Trophoblast cell (in vitro differentiated cells and primary cell): ENCODE measurements at regions not wholly inside any gene's neighbourhood (a gene's known extent, or its start where the extent isn't known, plus 50 kb on each side); places are given as distances from the start of the nearest gene placed in this dataset.

Experiments
- DNase-seq, 2 donors: peaks; one replicate each; pipeline ENCODE4 v3.0.0-alpha.2; 2016
- H2AFZ ChIP-seq: 2 replicates; pipeline ENCODE4 v1.6.1; 2013; ENCODE audit warnings: low read length, moderate library complexity, mild to moderate bottlenecking; ENCODE audit not compliant: insufficient read depth, poor library complexity
- H2AK5ac ChIP-seq: 2 replicates; pipeline ENCODE4 v1.6.1; 2013; ENCODE audit warnings: mild to moderate bottlenecking, low read length
- H2BK120ac ChIP-seq: 2 replicates; pipeline ENCODE4 v1.6.1; 2013; ENCODE audit warnings: low read length, mild to moderate bottlenecking, moderate library complexity; ENCODE audit not compliant: insufficient read depth, poor library complexity
- H2BK12ac ChIP-seq: 2 replicates; pipeline ENCODE4 v1.6.1; 2013; ENCODE audit warnings: mild to moderate bottlenecking, low read length, moderate library complexity
- H2BK5ac ChIP-seq: 2 replicates; pipeline ENCODE4 v1.6.1; 2013; ENCODE audit warnings: low read length, low read depth, moderate library complexity, mild to moderate bottlenecking; ENCODE audit not compliant: poor library complexity
- H3K14ac ChIP-seq: 2 replicates; pipeline ENCODE4 v1.6.1; 2013; ENCODE audit warnings: mild to moderate bottlenecking, low read length
- H3K18ac ChIP-seq: 2 replicates; pipeline ENCODE4 v1.6.1; 2013; ENCODE audit warnings: mild to moderate bottlenecking, low read length
- H3K23ac ChIP-seq: 2 replicates; pipeline ENCODE4 v1.6.1; 2013; ENCODE audit warnings: low read length
- H3K27ac ChIP-seq: 2 replicates; pipeline ENCODE4 v1.5.1; 2013; ENCODE audit warnings: low read depth, mild to moderate bottlenecking, inconsistent platforms, low read length, moderate library complexity
- H3K27me3 ChIP-seq: 2 replicates; pipeline ENCODE4 v1.6.1; 2013; ENCODE audit warnings: inconsistent platforms, mild to moderate bottlenecking, low read length, moderate library complexity; ENCODE audit not compliant: insufficient read depth
- H3K36me3 ChIP-seq, 2 experiments: 1 replicate in 1 of 2; 2 replicates in 1 of 2; pipeline ENCODE4 v1.6.1; 2013; ENCODE audit warnings: low read length in 2 of 2, mild to moderate bottlenecking in 2 of 2, moderate library complexity in 1 of 2; ENCODE audit not compliant: insufficient read depth in 2 of 2, control insufficient read depth in 1 of 2
- H3K4ac ChIP-seq: 2 replicates; pipeline ENCODE4 v1.6.1; 2013; ENCODE audit warnings: low read depth, mild to moderate bottlenecking, low read length, moderate library complexity
- H3K4me1 ChIP-seq, 2 experiments: 1 replicate in 1 of 2; 2 replicates in 1 of 2; pipeline ENCODE4 v1.6.1; 2013; ENCODE audit warnings: low read length in 2 of 2, mild to moderate bottlenecking in 2 of 2, moderate library complexity in 1 of 2; ENCODE audit not compliant: insufficient read depth in 2 of 2, control insufficient read depth in 1 of 2
- H3K4me2 ChIP-seq: 2 replicates; pipeline ENCODE4 v1.6.1; 2013; ENCODE audit warnings: inconsistent platforms, mild to moderate bottlenecking, low read length, moderate library complexity
- H3K4me3 ChIP-seq: 2 replicates; pipeline ENCODE4 v1.5.1; 2013; ENCODE audit warnings: mild to moderate bottlenecking, low read depth, low read length, inconsistent platforms
- H3K79me1 ChIP-seq: one replicate; pipeline ENCODE4 v1.6.1; 2013; ENCODE audit warnings: low read length
- H3K79me2 ChIP-seq: 2 replicates; pipeline ENCODE4 v1.6.1; 2013; ENCODE audit warnings: low read length, mild to moderate bottlenecking; ENCODE audit not compliant: control insufficient read depth, insufficient read depth, poor library complexity
- H3K9ac ChIP-seq: 2 replicates; pipeline ENCODE4 v1.6.1; 2013; ENCODE audit warnings: mild to moderate bottlenecking, low read length
- H3K9me3 ChIP-seq: 2 replicates; pipeline ENCODE4 v1.6.1; 2013; ENCODE audit warnings: low read depth, mild to moderate bottlenecking, control low read depth, inconsistent platforms, low read length; ENCODE audit not compliant: insufficient read depth
- H4K12ac ChIP-seq: 2 replicates; pipeline ENCODE4 v1.6.1; 2013; ENCODE audit warnings: low read depth, mild to moderate bottlenecking, low read length, moderate library complexity
- H4K8ac ChIP-seq: 2 replicates; pipeline ENCODE4 v1.6.1; 2013; ENCODE audit warnings: low read depth, mild to moderate bottlenecking, low read length, moderate library complexity
- H4K91ac ChIP-seq: one replicate; pipeline ENCODE4 v1.6.1; 2013; ENCODE audit warnings: low read depth, mild to moderate bottlenecking, low read length, moderate library complexity
- WGBS: extraction: QIAGEN DNeasy Blood & Tissue Kit; methylation state at CpG from one replicate; pipeline ENCODE4 v1.1.7; 2013; ENCODE audit warnings: missing lambda C conversion rate; ENCODE audit not compliant: insufficient read length, insufficient coverage; ENCODE audit errors: extremely low coverage; 5-methylcytosine and 5-hydroxymethylcytosine counted together

DNA sequence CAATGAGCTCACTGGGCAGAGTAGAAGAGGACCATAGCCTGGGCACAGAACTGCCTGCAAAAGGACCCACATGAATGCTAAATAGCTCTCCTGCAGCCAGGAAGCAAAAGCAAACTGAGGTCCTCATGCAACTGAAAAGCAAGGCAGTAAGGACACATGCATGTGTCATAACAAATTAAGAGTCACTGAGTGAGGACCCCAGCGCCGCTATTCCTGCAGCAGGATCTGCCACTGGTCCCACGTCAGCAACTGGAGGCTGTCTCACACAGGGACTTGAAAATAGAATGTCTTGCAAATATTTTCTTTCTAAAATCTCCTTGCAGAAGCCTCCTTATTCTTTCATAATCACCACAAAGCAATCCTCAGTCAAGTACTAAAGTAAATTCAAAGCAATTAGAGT lies 559.6 kb upstream of the DAB1 start:
- Histone ChIP-seq H3K4me2 (no peak overlapping the region), H3K4me3 (no peak overlapping the region), H4K91ac (no peak overlapping the region), H2AFZ (no peak overlapping the region), H2AK5ac (no peak overlapping the region), H3K18ac (no peak overlapping the region), H2BK5ac (no peak overlapping the region), H2BK120ac (no peak overlapping the region), H2BK12ac (no peak overlapping the region), H3K14ac (no peak overlapping the region), H3K36me3 (no peaks in the 10 kb centered on the region), H4K8ac (no peak overlapping the region), H4K12ac (no peak overlapping the region), H3K9ac (no peak overlapping the region), H3K27ac (no peak overlapping the region), H3K27me3 (no peaks in the 10 kb centered on the region), H3K9me3 (no peaks in the 10 kb centered on the region), H3K4ac (no peak overlapping the region), H3K79me1 (no peaks in the 10 kb centered on the region), H3K4me1 (no peaks in the 10 kb centered on the region), H3K23ac (no peak overlapping the region), H3K79me2 (no peaks in the 10 kb centered on the region)
- DNase-seq: no peak
- no CpG with 5 or more reads among the region's 3 CpGs for WGBS

DNA sequence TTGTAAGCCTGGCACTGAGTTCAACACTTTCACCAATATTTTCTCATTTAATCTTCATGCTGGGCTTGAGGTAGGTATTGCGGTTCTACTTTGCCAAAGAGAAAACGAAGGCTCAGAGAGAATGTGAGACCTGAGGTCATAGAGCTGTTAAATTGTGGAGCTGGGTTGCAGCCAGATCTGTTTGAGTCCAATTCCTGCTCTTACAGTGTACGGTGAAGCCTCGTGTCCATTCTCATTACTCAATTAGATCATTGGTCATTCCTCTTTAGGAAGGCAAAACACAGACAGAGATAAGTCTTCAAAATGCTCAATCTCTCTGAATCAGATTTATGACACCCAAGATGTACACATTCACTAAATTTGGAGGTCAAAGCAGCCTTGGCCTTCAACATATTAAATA lies 559.0 kb upstream of the DAB1 start:
- no peak overlapping the region for H3K14ac ChIP-seq
- H2AFZ ChIP-seq: no peak overlapping the region
- H3K4me2 ChIP-seq: no peak overlapping the region
- H3K27ac ChIP-seq: no peak overlapping the region
- no peak overlapping the region for H2BK120ac ChIP-seq
- no peak overlapping the region for H4K91ac ChIP-seq
- H3K18ac ChIP-seq: no peak overlapping the region
- no peaks in the 10 kb centered on the region for H3K79me2 ChIP-seq
- H2BK5ac ChIP-seq: no peak overlapping the region
- H4K12ac ChIP-seq: no peak overlapping the region
- H2BK12ac ChIP-seq: no peak overlapping the region
- no peaks in the 10 kb centered on the region for H3K36me3 ChIP-seq
- H4K8ac ChIP-seq: no peak overlapping the region
- no peak overlapping the region for H3K9ac ChIP-seq
- H3K23ac ChIP-seq: no peak overlapping the region
- no peaks in the 10 kb centered on the region for H3K27me3 ChIP-seq
- no peaks in the 10 kb centered on the region for H3K79me1 ChIP-seq
- no peak overlapping the region for H3K4me3 ChIP-seq
- no peak overlapping the region for H2AK5ac ChIP-seq
- no peaks in the 10 kb centered on the region for H3K4me1 ChIP-seq
- DNase-seq: no peak
- WGBS: no CpG with 5 or more reads among the region's 4 CpGs
- H3K4ac ChIP-seq: no peak overlapping the region
- H3K9me3 ChIP-seq: no peaks in the 10 kb centered on the region

DNA sequence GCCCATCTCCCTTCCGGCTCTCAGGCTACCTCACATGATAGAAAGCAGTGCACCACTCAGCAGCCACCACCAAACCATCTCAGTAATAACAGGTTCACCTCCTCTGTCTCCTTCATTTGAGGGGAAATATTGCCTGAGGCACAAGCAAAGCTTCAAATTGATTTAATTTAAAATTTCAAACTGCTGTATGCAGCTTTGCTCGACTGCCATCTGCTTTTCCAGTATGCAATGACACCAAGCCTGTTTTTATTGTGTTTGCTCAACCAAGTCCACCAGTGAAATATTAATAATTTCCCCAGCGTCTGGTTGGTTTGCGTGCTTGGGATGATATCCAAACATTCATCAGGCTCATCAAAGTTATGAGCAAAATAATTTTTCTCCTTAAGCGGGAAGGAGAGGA lies 552.4 kb upstream of the DAB1 start:
- DNase-seq: no peak
- no peak overlapping the region for H3K23ac ChIP-seq
- H2BK5ac ChIP-seq: no peak overlapping the region
- H3K79me1 ChIP-seq: no peaks in the 10 kb centered on the region
- no peak overlapping the region for H3K4me3 ChIP-seq
- no peak overlapping the region for H3K4me2 ChIP-seq
- H3K14ac ChIP-seq: no peak overlapping the region
- no peak overlapping the region for H3K27ac ChIP-seq
- no peaks in the 10 kb centered on the region for H3K79me2 ChIP-seq
- no peak overlapping the region for H4K91ac ChIP-seq
- H4K12ac ChIP-seq: no peak overlapping the region
- no peak overlapping the region for H2BK120ac ChIP-seq
- H3K4ac ChIP-seq: no peak overlapping the region
- no peak overlapping the region for H2AK5ac ChIP-seq
- H2AFZ ChIP-seq: no peak overlapping the region
- no peak overlapping the region for H2BK12ac ChIP-seq
- WGBS: no CpG with 5 or more reads among the region's 5 CpGs
- H3K18ac ChIP-seq: no peak overlapping the region
- no peak overlapping the region for H4K8ac ChIP-seq
- no peaks in the 10 kb centered on the region for H3K4me1 ChIP-seq
- no peaks in the 10 kb centered on the region for H3K36me3 ChIP-seq
- no peaks in the 10 kb centered on the region for H3K9me3 ChIP-seq
- H3K27me3 ChIP-seq: no peaks in the 10 kb centered on the region
- no peak overlapping the region for H3K9ac ChIP-seq

DNA sequence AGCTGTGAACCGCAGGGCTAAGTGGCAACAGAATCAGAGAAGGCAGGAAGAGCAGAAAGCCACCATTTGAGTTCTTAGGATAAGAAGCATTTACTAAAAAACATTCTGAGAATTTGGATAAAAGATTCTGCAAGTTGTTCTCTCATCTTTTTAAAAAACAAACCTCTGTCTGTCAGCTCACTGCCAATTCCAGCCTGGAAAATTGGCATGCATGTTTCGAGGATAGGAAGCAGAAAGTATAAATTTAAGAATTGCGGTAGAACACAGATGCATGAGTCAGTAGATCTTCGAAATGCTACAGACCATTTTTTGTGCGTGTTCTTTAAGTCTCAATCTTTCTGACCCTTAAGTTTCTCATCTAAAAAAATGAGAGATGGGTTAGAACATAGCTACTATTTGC lies 544.5 kb upstream of the DAB1 start:
- no peak overlapping the region for H3K18ac ChIP-seq
- H2BK5ac ChIP-seq: no peak overlapping the region
- H3K23ac ChIP-seq: no peak overlapping the region
- no peak for DNase-seq
- H3K4me2 ChIP-seq: no peak overlapping the region
- H2AFZ ChIP-seq: no peak overlapping the region
- no peak overlapping the region for H4K8ac ChIP-seq
- H3K4me3 ChIP-seq: no peak overlapping the region
- H2AK5ac ChIP-seq: no peak overlapping the region
- H4K12ac ChIP-seq: no peak overlapping the region
- WGBS: no CpG with 5 or more reads among the region's 5 CpGs
- H4K91ac ChIP-seq: no peak overlapping the region
- H3K27me3 ChIP-seq: no peaks in the 10 kb centered on the region
- no peaks in the 10 kb centered on the region for H3K9me3 ChIP-seq
- H3K79me1 ChIP-seq: no peaks in the 10 kb centered on the region
- no peaks in the 10 kb centered on the region for H3K79me2 ChIP-seq
- H3K4ac ChIP-seq: no peak overlapping the region
- H3K4me1 ChIP-seq: no peaks in the 10 kb centered on the region
- no peak overlapping the region for H3K9ac ChIP-seq
- no peak overlapping the region for H2BK120ac ChIP-seq
- H3K14ac ChIP-seq: no peak overlapping the region
- H3K36me3 ChIP-seq: no peaks in the 10 kb centered on the region
- no peak overlapping the region for H3K27ac ChIP-seq
- H2BK12ac ChIP-seq: no peak overlapping the region
